ENCODE measurements at regions not wholly inside any gene's neighbourhood (a gene's known extent, or its start where the extent isn't known, plus 50 kb on each side); places are given as distances from the start of the nearest gene placed in this dataset.
A peak's percentile ranks its signal among the peaks of the same experiment; 100 is the strongest.

DNA sequence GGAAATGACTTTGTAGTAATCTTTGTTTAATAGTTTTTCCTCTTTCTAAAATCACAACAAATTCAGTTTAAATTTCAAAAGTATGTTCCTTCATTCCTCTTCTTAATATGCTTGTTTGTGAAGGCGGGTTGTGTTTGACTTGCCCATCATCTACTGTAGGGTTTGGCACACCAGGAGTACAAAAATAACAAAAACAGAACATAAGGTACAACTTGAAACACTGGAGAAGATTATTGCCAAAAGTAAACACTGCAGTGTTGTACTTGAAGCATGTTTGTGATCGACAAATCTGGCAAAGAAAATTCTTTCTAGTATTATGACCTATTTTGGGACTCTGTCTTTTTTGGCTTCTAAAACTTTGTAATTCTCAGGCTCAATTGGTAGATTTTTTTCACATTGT is 518.6 kb downstream of the SLITRK5 start:
- H3K9me3 ChIP-seq (ENCODE audit: low read length): no peaks in the 10 kb centered on the region
- no peaks in the 10 kb centered on the region for H3K27me3 ChIP-seq (ENCODE audit: low read length)
- no peak overlapping the region for H3K4me2 ChIP-seq (ENCODE audit: low read length)
- ATAC-seq: no peak
- ChIA-PET POLR2A (ENCODE audit: unreplicated experiment) (no interaction called here), CTCF (no interaction called here)
- no peaks in the 10 kb centered on the region for H3F3A ChIP-seq (ENCODE audit: low read length, unreplicated experiment)
- DNase-seq: no peak
- H3K4me1 ChIP-seq (ENCODE audit: insufficient read depth, low read length): no peaks in the 10 kb centered on the region
- no peak overlapping the region for H3K9ac ChIP-seq (ENCODE audit: low read length)
- BruUV-seq (replicated peaks): no TSS peak
- intact Hi-C loops (cut with micrococcal nuclease): no loop called here
- no peaks in the 10 kb centered on the region for H4K20me1 ChIP-seq (ENCODE audit: low read length)
- H2AFZ ChIP-seq (ENCODE audit: low read length): no peak overlapping the region
- no peaks in the 10 kb centered on the region for H3K9me2 ChIP-seq (replicated peaks; ENCODE audit: low read length)
- H3K27ac ChIP-seq (ENCODE audit: low read length): no peak overlapping the region
- TF ChIP-seq EZH2 (IDR thresholded peaks at IDR 0.05; ENCODE audit: low read length, unreplicated experiment) (no peak), EZH2phosphoT487 (IDR thresholded peaks at IDR 0.05; ENCODE audit: borderline replicate concordance, low read length) (no peak)
- TF ChIP-seq, protein P1, sequence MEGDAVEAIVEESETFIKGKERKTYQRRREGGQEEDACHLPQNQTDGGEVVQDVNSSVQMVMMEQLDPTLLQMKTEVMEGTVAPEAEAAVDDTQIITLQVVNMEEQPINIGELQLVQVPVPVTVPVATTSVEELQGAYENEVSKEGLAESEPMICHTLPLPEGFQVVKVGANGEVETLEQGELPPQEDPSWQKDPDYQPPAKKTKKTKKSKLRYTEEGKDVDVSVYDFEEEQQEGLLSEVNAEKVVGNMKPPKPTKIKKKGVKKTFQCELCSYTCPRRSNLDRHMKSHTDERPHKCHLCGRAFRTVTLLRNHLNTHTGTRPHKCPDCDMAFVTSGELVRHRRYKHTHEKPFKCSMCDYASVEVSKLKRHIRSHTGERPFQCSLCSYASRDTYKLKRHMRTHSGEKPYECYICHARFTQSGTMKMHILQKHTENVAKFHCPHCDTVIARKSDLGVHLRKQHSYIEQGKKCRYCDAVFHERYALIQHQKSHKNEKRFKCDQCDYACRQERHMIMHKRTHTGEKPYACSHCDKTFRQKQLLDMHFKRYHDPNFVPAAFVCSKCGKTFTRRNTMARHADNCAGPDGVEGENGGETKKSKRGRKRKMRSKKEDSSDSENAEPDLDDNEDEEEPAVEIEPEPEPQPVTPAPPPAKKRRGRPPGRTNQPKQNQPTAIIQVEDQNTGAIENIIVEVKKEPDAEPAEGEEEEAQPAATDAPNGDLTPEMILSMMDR (conservative IDR thresholded peaks at IDR 0.05; ENCODE audit: low read depth, low read length): no peak
- no peaks in the 10 kb centered on the region for H3K79me2 ChIP-seq (ENCODE audit: low read length)
- H3K36me3 ChIP-seq (ENCODE audit: low read depth, low read length): no peaks in the 10 kb centered on the region
- no peak overlapping the region for H3K4me3 ChIP-seq (ENCODE audit: low read length)

DNA sequence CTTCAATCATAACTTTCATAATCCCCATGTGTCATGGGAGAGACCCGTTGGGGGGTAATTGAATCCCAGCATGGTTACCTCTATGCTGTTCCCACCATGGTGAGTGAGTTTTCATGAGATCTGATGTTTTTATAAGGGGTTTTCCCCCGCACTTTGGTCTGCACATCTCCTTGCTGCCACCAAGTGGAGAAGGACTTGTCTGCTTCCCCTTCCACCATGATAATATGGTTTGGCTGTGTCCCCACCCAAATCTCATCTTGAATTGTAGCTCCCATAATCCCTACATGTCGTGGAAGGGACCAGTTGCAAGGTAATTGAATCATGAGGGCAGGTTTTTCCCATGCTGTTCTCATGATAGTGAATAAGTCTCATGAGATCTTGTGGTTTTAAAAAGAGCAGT is 524.9 kb downstream of the SLITRK5 start:
- H3K36me3 ChIP-seq (ENCODE audit: low read depth, low read length): no peaks in the 10 kb centered on the region
- no peaks in the 10 kb centered on the region for H3K27me3 ChIP-seq (ENCODE audit: low read length)
- no peak overlapping the region for H3K9ac ChIP-seq (ENCODE audit: low read length)
- no TSS peak for BruUV-seq (replicated peaks)
- POLR2A ChIA-PET (ENCODE audit: unreplicated experiment): no interaction called here
- no peak for TF ChIP-seq EZH2 (IDR thresholded peaks at IDR 0.05; ENCODE audit: low read length, unreplicated experiment)
- no peak overlapping the region for H3K27ac ChIP-seq (ENCODE audit: low read length)
- CTCF ChIA-PET: no interaction called here
- DNase-seq (no peak), ATAC-seq (no peak)
- no peaks in the 10 kb centered on the region for H4K20me1 ChIP-seq (ENCODE audit: low read length)
- H3K4me2 ChIP-seq (ENCODE audit: low read length): no peak overlapping the region
- H3K9me3 ChIP-seq (ENCODE audit: low read length): no peaks in the 10 kb centered on the region
- H3K4me3 ChIP-seq (ENCODE audit: low read length): no peak overlapping the region
- H3K9me2 ChIP-seq (replicated peaks; ENCODE audit: low read length): no peaks in the 10 kb centered on the region
- no peaks in the 10 kb centered on the region for H3F3A ChIP-seq (ENCODE audit: low read length, unreplicated experiment)
- H3K4me1 ChIP-seq (ENCODE audit: insufficient read depth, low read length): no peaks in the 10 kb centered on the region
- H2AFZ ChIP-seq (ENCODE audit: low read length): no peak overlapping the region
- H3K79me2 ChIP-seq (ENCODE audit: low read length): no peaks in the 10 kb centered on the region
- intact Hi-C loops (cut with micrococcal nuclease): no loop called here

GRCh38 chr13:88217372-88217771 is 546.2 kb downstream of the SLITRK5 start:
- Histone ChIP-seq H3K27ac (ENCODE audit: low read length) (no peak overlapping the region), H3K27me3 (ENCODE audit: low read length) (no peaks in the 10 kb centered on the region), H4K20me1 (ENCODE audit: low read length) (no peaks in the 10 kb centered on the region), H3K9ac (ENCODE audit: low read length) (no peak overlapping the region), H3K4me1 (ENCODE audit: insufficient read depth, low read length) (no peaks in the 10 kb centered on the region), H3K9me2 (replicated peaks; ENCODE audit: low read length) (no peaks in the 10 kb centered on the region), H3K9me3 (ENCODE audit: low read length) (no peaks in the 10 kb centered on the region), H2AFZ (ENCODE audit: low read length) (no peak overlapping the region), H3K4me2 (ENCODE audit: low read length) (no peak overlapping the region), H3K4me3 (ENCODE audit: low read length) (no peak overlapping the region), H3F3A (ENCODE audit: low read length, unreplicated experiment) (no peaks in the 10 kb centered on the region), H3K36me3 (ENCODE audit: low read depth, low read length) (no peaks in the 10 kb centered on the region), H3K79me2 (ENCODE audit: low read length) (no peaks in the 10 kb centered on the region)
- peak; percentile 1 for DNase-seq
- POLR2A ChIA-PET (ENCODE audit: unreplicated experiment): interaction anchor here (0.6 kb wide), 1 partner anchor 590 kb away, joined by 5 read pairs; no protein-coding TSS in a partner anchor
- intact Hi-C loops (cut with micrococcal nuclease): no loop called here
- TF ChIP-seq EZH2phosphoT487 (IDR thresholded peaks at IDR 0.05; ENCODE audit: borderline replicate concordance, low read length) (no peak), EZH2 (IDR thresholded peaks at IDR 0.05; ENCODE audit: low read length, unreplicated experiment) (no peak)
- TF ChIP-seq, protein P1 (conservative IDR thresholded peaks at IDR 0.05; ENCODE audit: low read depth, low read length): no peak
- no peak for ATAC-seq
- no TSS peak for BruUV-seq (replicated peaks)
- CTCF ChIA-PET: no interaction called here
